Osteocyte (in vitro differentiated cells): ENCODE measurements at regions not wholly inside any gene's neighbourhood (a gene's known extent, or its start where the extent isn't known, plus 50 kb on each side); places are given as distances from the start of the nearest gene placed in this dataset.

ENCODE experiments used
- DNase-seq: peaks from one replicate; pipeline ENCODE4 v3.0.0; 2021; ENCODE audit warnings: mixed read lengths; ENCODE audit not compliant: unreplicated experiment; ENCODE audit errors: extremely low spot score
- H3K27ac Mint-ChIP-seq: one replicate; pipeline ENCODE4 v1.8.0; 2021; ENCODE audit warnings: mild to moderate bottlenecking, mixed read lengths; ENCODE audit not compliant: unreplicated experiment
- H3K27me3 Mint-ChIP-seq: one replicate; pipeline ENCODE4 v1.8.0; 2021; ENCODE audit warnings: mixed read lengths; ENCODE audit not compliant: unreplicated experiment
- H3K36me3 Mint-ChIP-seq: one replicate; pipeline ENCODE4 v1.8.0; 2021; ENCODE audit warnings: mixed read lengths; ENCODE audit not compliant: unreplicated experiment
- H3K4me1 Mint-ChIP-seq: one replicate; pipeline ENCODE4 v1.8.0; 2021; ENCODE audit warnings: mixed read lengths; ENCODE audit not compliant: unreplicated experiment
- H3K4me3 Mint-ChIP-seq: one replicate; pipeline ENCODE4 v1.8.0; 2021; ENCODE audit warnings: mild to moderate bottlenecking, moderate library complexity, mixed read lengths; ENCODE audit not compliant: unreplicated experiment
- H3K9me3 Mint-ChIP-seq: one replicate; pipeline ENCODE4 v1.8.0; 2021; ENCODE audit warnings: mixed read lengths; ENCODE audit not compliant: unreplicated experiment
- CTCF ChIP-seq: fragments of 200-600 bp; sonication (generic); IDR thresholded peaks from 2 replicates; pipeline ENCODE4 v1.5.0; 2021; ENCODE audit warnings: antibody characterized with exemption, mild to moderate bottlenecking, moderate library complexity

GRCh38 chrX:39011454-39012221 is 210.4 kb downstream of the MID1IP1 start:
- Mint-ChIP-seq H3K27ac (no peak overlapping the region), H3K4me3 (no peak overlapping the region), H3K36me3 (no peaks in the 10 kb centered on the region), H3K27me3 (no peaks in the 10 kb centered on the region), H3K4me1 (no peaks in the 10 kb centered on the region), H3K9me3 (peaks cover 4% of the 10 kb centered on the region)
- TF ChIP-seq CTCF, result no peak
- no peak for DNase-seq

- H3K9me3 Mint-ChIP-seq, result peaks cover under 1% of the 10 kb centered on the region
- TF ChIP-seq CTCF, result no peak
- H3K27ac Mint-ChIP-seq, result no peak overlapping the region
- no peak for DNase-seq
- H3K36me3 Mint-ChIP-seq, result no peaks in the 10 kb centered on the region
- H3K4me1 Mint-ChIP-seq, result no peaks in the 10 kb centered on the region
- no peak overlapping the region for H3K4me3 Mint-ChIP-seq
- H3K27me3 Mint-ChIP-seq, result no peaks in the 10 kb centered on the region
Observed at GRCh38 chrX:39012621-39013111, 211.4 kb downstream of the MID1IP1 start.

GRCh38 chrX:39016556-39016955 is 215.3 kb downstream of the MID1IP1 start:
- Mint-ChIP-seq H3K27me3 (no peaks in the 10 kb centered on the region), H3K9me3 (no peaks in the 10 kb centered on the region), H3K27ac (no peak overlapping the region), H3K4me3 (no peak overlapping the region), H3K36me3 (no peaks in the 10 kb centered on the region), H3K4me1 (no peaks in the 10 kb centered on the region)
- DNase-seq, result no peak
- TF ChIP-seq CTCF, result no peak

GRCh38 chrX:39017077-39017476 is 215.8 kb downstream of the MID1IP1 start:
- Mint-ChIP-seq H3K27ac (no peak overlapping the region), H3K9me3 (no peaks in the 10 kb centered on the region), H3K27me3 (no peaks in the 10 kb centered on the region), H3K4me1 (no peaks in the 10 kb centered on the region), H3K36me3 (no peaks in the 10 kb centered on the region), H3K4me3 (no peak overlapping the region)
- DNase-seq, result no peak
- TF ChIP-seq CTCF, result no peak

GRCh38 chrX:39017716-39018115 is 216.5 kb downstream of the MID1IP1 start:
- H3K4me3 Mint-ChIP-seq, result no peak overlapping the region
- no peak for DNase-seq
- no peak overlapping the region for H3K27ac Mint-ChIP-seq
- no peaks in the 10 kb centered on the region for H3K9me3 Mint-ChIP-seq
- no peak for TF ChIP-seq CTCF
- H3K36me3 Mint-ChIP-seq, result no peaks in the 10 kb centered on the region
- H3K4me1 Mint-ChIP-seq, result no peaks in the 10 kb centered on the region
- H3K27me3 Mint-ChIP-seq, result no peaks in the 10 kb centered on the region
